Activated CD4-positive, CD25-positive, alpha-beta regulatory T cell treated with anti-CD3 and anti-CD28 coated beads, Interleukin-2, amount 50 U/mL, for 24 hours (primary cell): ENCODE measurements at regions not wholly inside any gene's neighbourhood (a gene's known extent, or its start where the extent isn't known, plus 50 kb on each side); places are given as distances from the start of the nearest gene placed in this dataset.
"Not testable (repeated sequence)": the region's sequence is repeated elsewhere in the genome, so short reads cannot be mapped to it uniquely, and the experiment has no call there.

Experiments
- ATAC-seq, 2 donors: fragments of 150-1000 bp; cut with Tn5 transposase; one replicate each; pipeline ENCODE4 v1.10.0; 2021; ENCODE audit warnings: mild to moderate bottlenecking in 1 of 2, moderate library complexity in 1 of 2

DNA sequence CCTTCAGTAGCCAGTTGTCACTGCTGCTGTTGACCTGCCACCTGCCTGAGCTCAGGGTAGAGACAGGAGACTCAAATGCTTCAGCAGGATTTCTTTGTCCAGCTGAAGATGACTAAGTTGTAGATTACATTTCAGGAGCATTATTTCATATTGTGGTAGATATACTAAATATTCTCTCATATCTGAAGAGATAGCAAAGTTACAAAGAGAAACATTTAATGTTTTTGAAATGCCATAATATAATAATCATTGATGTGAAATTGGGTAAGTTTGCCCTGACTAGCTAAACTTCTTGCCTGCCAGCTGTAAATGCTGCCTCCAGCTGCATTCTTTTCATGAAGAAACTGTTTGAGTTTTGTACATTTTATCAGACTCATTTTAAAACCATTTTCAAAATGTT is 247.6 kb upstream of the CNKSR2 start:
- ATAC-seq = no peak

GRCh38 chrX:21131346-21131745 is 242.9 kb upstream of the CNKSR2 start:
- ATAC-seq = no peak

DNA sequence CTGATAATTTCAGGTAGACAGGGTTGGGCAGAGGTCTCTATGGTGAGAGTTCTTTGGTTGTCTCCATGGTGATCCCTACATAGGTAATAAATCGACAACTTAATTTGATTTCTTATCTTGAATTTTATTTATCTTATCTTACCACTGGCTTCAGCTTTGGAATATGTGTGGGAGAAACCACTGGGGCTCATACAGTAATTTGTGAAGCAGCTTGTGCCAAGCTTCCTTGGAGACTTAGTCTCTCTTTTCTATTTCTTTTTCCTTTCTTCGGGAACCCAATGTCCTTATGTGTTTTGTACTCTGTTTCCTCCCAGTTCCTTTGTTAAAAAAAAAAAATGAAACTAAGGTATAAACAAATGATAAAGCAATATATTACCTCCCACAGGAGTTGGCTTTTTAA is 242.4 kb upstream of the CNKSR2 start:
- no peak for ATAC-seq

GRCh38 chrX:21132686-21133393 is 241.4 kb upstream of the CNKSR2 start:
- no peak for ATAC-seq

GRCh38 chrX:21150208-21150607 is 224.0 kb upstream of the CNKSR2 start:
- ATAC-seq = no peak

DNA sequence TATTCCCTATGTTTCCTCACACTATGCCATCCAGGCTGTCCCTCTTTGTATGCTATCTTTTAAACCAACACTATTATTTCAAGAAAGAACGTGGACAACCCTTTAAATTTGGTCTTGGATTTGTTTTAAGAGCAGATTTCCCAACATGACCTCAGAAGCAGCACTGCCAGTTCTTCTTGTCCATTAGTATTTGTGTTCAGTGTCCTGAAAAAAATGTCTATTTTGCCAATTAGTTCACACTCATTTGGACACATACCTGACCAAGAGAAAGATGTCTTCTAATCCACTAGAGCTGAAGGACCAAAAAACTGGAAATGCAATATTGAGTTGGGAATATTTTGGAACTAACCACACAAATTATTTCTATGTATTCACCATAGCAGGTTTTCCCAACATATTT is 223.2 kb upstream of the CNKSR2 start:
- no peak for ATAC-seq

DNA sequence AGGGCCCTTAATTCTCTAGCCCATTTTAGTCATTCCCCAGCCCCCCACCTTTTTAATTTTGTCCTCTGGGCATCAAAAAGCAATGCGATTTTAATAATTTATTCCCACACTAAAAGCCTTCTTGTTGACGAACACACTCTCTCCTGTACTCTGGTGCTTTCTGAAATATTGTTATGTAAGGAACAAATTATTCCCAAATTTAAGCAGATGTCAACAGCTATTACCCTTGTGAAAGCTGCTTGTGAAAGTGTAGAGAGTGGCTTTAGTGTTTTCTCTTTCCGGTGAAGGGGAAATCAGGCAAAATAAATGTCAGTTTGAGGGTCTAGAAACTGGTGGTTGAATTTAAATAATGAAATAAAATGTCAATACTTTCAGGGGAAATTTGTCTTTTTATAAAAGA is 221.2 kb upstream of the CNKSR2 start:
- ATAC-seq = no peak

DNA sequence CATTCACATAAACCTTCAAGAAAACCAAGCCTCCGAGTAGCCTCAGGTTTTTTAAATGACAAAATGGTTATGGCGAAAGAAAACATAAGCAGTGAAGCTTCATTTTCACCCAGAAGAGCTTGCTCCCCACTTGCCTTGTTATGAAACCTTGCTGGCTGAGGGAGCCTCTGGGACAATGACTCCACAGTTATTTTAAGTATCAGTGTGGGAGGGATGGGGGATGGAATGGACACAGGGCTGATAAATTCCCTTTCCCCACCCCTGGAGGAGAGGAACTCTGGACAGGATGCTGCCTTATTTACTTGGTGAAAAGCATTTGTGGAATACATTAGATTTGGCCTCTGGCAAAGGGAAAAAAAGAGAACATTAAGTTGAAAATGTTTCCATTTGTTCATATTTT is 220.7 kb upstream of the CNKSR2 start:
- no peak for ATAC-seq

- no peak for ATAC-seq
These were observed 218.3 kb upstream of the CNKSR2 start for GRCh38 chrX:21155916-21156315.

- ATAC-seq = no peak
These were observed 217.6 kb upstream of the CNKSR2 start for GRCh38 chrX:21156632-21157031.

DNA sequence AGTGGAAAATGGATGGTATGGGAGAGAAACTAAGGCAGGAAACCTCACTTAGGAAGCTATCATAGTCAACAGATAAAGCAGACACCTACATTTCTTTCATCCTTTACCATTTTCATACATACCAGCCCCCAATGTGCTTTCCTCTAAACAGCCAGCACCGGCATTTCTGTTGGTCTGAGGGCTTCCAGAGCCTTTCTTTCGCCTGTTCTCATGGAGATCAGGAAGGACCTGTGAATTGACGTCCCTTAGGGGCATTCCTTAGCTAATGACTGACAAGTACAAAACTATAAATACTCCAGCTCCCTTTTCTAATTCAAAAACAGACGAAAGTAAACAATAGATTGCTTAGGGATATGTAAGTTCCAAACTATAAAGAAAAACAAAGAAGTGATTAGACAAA is 215.5 kb upstream of the CNKSR2 start:
- no peak for ATAC-seq

DNA sequence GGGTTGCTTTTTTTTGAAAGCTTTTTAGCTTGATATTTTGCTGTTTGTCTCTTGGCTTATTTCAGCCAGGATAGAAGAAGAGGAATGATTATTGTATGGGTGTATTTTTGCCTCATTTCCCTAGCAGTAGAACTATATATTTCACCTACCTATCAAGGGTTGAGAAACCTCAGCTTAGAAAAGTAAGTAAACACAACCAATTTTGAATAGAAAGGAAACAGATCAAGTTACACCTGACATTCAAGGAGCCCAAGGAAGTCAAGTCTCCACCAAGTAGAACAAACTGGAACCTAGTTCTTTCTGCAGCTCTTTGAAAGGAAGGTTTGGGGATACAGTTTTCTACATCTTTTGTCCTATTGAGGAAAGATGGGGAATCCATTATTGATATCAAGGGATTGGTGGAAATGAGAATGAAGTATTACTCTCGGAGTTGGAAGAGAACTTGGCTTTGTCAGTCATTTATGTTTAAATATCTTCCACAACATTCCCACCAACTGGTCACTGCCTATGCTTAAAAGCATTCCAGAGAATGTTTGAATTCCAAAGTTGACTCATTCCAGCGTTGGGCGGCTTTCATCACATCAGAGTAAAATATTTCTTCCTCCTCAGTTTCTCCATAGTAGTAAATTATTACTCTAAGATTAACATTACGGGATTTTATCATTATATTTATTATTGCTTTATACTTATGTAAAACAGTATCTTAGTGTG is 207.8 kb upstream of the CNKSR2 start:
- no peak for ATAC-seq

DNA sequence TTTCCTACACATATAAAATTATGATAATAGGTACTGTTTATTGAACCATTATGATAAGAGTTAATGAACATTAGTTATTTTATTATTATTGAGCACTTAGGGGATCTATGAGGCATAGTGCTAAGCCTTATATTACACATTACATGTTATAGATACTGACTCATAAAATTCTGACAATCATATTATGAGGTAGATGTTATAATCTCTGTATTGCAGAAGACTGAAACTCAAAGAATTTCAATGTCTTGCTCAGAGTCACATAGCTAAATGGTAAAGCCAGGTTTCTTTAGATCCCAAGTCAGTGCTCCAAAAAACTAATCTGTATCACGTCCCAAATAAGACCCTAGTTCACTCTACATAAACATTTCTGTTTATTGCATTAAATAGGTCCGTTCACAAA is 207.2 kb upstream of the CNKSR2 start:
- ATAC-seq = no peak

GRCh38 chrX:21167494-21167893 is 206.7 kb upstream of the CNKSR2 start:
- no peak for ATAC-seq

DNA sequence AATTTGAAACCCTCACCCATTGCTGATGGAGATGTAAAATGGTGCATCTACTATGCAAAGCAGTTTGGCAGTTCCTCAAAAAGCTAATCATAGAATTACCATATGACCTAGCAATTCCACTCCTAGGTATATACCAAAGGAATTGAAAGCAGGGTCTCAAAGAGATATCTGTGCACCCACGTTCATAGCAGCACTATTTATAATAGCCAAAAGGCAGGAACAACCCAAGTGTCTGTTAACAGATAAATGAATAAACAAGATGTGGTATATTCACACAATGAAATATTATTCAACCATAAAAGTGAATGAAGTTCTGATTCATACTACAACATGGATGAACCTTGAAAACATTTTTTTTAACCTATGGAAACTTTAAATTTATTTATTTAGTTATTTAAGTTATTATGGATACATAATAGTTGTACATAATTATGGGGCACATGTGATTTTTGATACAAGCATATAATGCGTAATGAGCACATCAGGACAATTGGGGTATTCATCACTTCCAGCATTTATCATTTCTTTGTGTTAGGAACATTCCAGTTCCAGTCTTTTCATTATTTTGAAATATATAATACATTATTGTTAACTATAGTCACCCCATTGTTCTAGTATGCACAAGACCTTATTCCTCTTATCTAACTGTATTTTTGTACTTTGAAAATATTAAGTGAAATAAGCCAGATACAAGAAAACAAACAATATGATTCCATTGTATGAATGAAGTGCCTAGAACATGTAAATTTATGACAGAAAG is 205.6 kb upstream of the CNKSR2 start:
- no peak for ATAC-seq

DNA sequence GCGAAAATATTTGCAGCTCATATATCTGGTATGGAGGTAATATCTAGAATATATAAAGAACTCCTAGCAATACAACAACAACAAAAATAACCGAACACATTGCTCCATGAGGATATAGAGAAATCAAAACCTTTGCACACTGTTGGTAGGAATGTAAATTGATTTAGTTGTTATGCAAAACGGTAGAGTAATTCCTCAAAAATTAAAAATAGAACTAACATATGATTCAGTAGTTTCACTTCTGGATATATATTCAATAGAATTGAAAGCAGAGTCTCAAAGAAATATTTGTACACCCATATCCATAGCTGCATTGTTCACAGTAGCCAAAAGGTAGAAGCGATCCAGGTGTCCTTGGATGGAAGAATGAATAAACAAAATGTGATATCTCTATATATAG is 203.0 kb upstream of the CNKSR2 start:
- ATAC-seq = no peak

- ATAC-seq = no peak
These were observed 199.8 kb upstream of the CNKSR2 start for GRCh38 chrX:21174439-21174838.

DNA sequence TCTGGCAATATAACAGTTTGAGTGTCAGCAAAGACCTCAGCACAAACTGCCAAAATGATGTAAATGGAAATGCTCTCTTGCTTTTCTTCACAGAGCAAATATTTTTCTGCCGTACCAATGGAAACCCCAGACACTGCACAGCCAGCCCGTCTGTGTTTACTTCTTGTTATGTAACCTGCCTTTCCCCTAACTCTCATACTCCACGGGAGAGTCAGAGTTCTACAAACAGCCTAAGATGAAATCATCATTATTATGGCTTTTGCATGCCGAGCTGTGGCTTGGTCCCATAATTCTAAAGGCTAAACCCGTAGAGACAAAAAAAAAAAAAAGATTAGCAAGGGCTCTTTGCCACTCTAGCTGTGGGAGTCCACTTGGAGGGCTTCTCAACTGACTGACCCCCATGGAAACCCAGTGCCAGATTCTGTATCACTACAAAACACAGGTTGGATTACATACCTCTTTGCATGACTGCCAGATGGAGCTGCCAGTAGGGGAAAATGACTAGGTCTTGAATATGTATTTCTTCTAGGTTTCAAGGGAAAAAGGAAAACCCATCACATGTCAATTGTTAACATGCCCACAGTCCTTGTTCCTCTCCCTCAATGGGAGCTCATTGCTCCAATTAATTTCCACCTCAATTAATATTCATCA is 197.2 kb upstream of the CNKSR2 start:
- ATAC-seq = no peak

DNA sequence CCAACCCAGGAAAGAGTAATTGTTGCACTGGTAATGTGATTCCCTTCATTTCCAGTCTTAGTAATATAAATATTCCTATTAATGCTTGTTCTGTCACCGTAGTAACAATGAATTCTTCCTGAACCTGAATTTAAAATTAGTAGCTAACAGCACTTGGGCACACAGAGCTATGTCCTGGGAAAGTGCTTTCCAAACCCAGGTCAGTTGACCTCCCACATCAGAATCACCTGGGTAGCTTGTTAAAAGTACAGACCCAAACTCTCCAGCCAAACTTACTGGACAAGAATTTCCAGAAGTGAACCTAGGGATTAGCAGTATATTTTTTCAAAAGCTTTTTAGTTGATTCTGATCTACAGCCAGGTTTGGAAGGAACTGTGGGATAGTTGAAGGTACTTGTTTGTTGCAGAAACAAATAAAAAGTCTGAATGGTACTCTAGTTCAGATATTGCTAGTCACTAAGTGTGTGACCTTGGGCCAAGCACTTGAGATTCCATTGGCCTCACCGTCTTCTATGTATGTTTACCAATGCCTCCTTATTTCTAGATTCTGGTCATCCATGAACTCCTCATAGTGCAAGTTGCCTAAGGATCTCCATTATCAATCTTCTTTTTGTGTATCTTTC is 192.9 kb upstream of the CNKSR2 start:
- no peak for ATAC-seq

- ATAC-seq = no peak
These were observed 181.0 kb upstream of the CNKSR2 start for GRCh38 chrX:21193196-21193595.

DNA sequence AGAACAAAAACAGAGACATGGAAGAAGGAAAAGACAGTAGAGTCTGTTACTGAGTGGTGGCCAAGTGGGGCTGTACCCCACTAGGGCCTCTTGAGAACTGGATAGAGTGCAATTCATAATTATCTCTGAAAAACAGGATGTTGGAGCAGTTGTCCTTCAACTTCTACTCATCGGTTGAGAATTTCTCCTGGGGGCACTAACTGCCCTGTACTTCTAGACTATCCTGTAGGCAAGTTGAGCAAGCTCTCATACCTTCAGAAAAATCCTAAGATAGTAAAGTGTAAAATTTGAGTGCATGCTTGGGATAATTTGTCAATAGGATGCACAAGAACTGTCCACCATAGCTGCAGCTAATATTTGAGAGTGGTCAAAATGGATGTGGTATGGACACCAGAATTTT is 179.7 kb upstream of the CNKSR2 start:
- no peak for ATAC-seq

DNA sequence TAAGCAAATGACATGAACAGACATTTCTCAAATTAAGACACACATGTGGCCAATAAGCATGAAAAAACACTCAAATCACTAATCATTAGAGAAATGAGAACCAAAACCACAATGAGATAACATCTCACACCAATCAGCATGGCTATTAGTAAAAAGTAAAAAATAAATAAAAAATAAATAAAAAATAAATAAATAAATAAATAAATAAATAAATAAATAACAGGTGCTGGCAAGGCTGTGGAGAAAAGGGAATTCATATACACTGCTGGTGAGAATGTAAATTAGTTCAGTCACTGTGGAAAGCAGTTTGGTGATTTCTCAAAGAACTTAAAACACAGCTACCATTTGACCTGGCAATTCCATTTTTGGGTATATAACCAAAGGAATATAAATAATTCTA is 167.1 kb upstream of the CNKSR2 start:
- no peak for ATAC-seq

GRCh38 chrX:21219208-21219607 is 155.0 kb upstream of the CNKSR2 start:
- ATAC-seq = not testable (repeated sequence)
